GM04503 (cell line): ENCODE measurements at regions not wholly inside any gene's neighbourhood (a gene's known extent, or its start where the extent isn't known, plus 50 kb on each side); places are given as distances from the start of the nearest gene placed in this dataset.

Source experiments
- DNase-seq: peaks from one replicate; pipeline ENCODE4 v3.0.0-alpha.2; 2012; ENCODE audit warnings: low read depth

- DNase-seq: no peak
Observed at GRCh38 chr10:55160655-55161283, 359.7 kb upstream of the PCDH15 start.

- DNase-seq: no peak
Observed at GRCh38 chr10:55158633-55159032, 357.6 kb upstream of the PCDH15 start.

- DNase-seq: no peak
Observed at GRCh38 chr10:55146032-55146431, 345.0 kb upstream of the PCDH15 start.

GRCh38 chr10:55144001-55144400 is 343.0 kb upstream of the PCDH15 start:
- DNase-seq: no peak

- no peak for DNase-seq
Observed at GRCh38 chr10:55141892-55142291, 340.9 kb upstream of the PCDH15 start.

GRCh38 chr10:55137063-55137462 is 336.0 kb upstream of the PCDH15 start:
- no peak for DNase-seq

GRCh38 chr10:55104738-55105137 is 303.7 kb upstream of the PCDH15 start:
- DNase-seq: no peak

GRCh38 chr10:55098452-55098851 is 297.4 kb upstream of the PCDH15 start:
- DNase-seq: no peak

GRCh38 chr10:55091691-55092328 is 290.8 kb upstream of the PCDH15 start:
- DNase-seq: no peak

GRCh38 chr10:55078121-55078520 is 277.1 kb upstream of the PCDH15 start:
- DNase-seq: no peak

- DNase-seq: no peak
Observed at GRCh38 chr10:55065185-55065584, 264.2 kb upstream of the PCDH15 start.

GRCh38 chr10:55063811-55064210 is 262.8 kb upstream of the PCDH15 start:
- no peak for DNase-seq

GRCh38 chr10:55062349-55062748 is 261.3 kb upstream of the PCDH15 start:
- no peak for DNase-seq

GRCh38 chr10:55058800-55059199 is 257.8 kb upstream of the PCDH15 start:
- no peak for DNase-seq

GRCh38 chr10:55051515-55051914 is 250.5 kb upstream of the PCDH15 start:
- DNase-seq: no peak

- no peak for DNase-seq
Observed at GRCh38 chr10:55048830-55049498, 247.9 kb upstream of the PCDH15 start.

- DNase-seq: no peak
Observed at GRCh38 chr10:55043540-55043939, 242.5 kb upstream of the PCDH15 start.

GRCh38 chr10:55033061-55033460 is 232.0 kb upstream of the PCDH15 start:
- DNase-seq: no peak

GRCh38 chr10:55024713-55025112 is 223.7 kb upstream of the PCDH15 start:
- DNase-seq: no peak

GRCh38 chr10:55019439-55019838 is 218.4 kb upstream of the PCDH15 start:
- no peak for DNase-seq

- no peak for DNase-seq
Observed at GRCh38 chr10:55013318-55013717, 212.3 kb upstream of the PCDH15 start.

GRCh38 chr10:55002420-55002819 is 201.4 kb upstream of the PCDH15 start:
- no peak for DNase-seq

- no peak for DNase-seq
Observed at GRCh38 chr10:55001422-55001821, 200.4 kb upstream of the PCDH15 start.

- DNase-seq: no peak
Observed at GRCh38 chr10:54993148-54993547, 192.1 kb upstream of the PCDH15 start.
